ENCODE measurements at regions not wholly inside any gene's neighbourhood (a gene's known extent, or its start where the extent isn't known, plus 50 kb on each side); places are given as distances from the start of the nearest gene placed in this dataset.

GRCh38 chr22:26894362-26894761 is 237.0 kb downstream of the MIAT start:
- no peaks in the 10 kb centered on the region for H3K79me2 ChIP-seq (ENCODE audit: low read length)
- H3K4me3 ChIP-seq (ENCODE audit: low read length), result no peak overlapping the region
- H3K4me2 ChIP-seq (ENCODE audit: low read length), result no peak overlapping the region
- H3K4me1 ChIP-seq (ENCODE audit: low read length), result no peaks in the 10 kb centered on the region
- TF ChIP-seq EZH2phosphoT487 (IDR thresholded peaks at IDR 0.05; ENCODE audit: low read depth) (no peak), CTCF (IDR thresholded peaks at IDR 0.05; ENCODE audit: low read depth, low read length) (no peak)
- peaks cover 16% of the 10 kb centered on the region for H3K27me3 ChIP-seq (ENCODE audit: low read depth, low read length)
- H3K9ac ChIP-seq (ENCODE audit: low read length), result no peak overlapping the region
- H3K36me3 ChIP-seq (replicated peaks; ENCODE audit: low read depth, low read length), result no peaks in the 10 kb centered on the region
- H3K27ac ChIP-seq (ENCODE audit: low read length), result no peak overlapping the region
- H4K20me1 ChIP-seq (ENCODE audit: insufficient read depth, low read length), result no peaks in the 10 kb centered on the region
- no peaks in the 10 kb centered on the region for H3K9me3 ChIP-seq (ENCODE audit: insufficient read depth, low read length)
- no peak overlapping the region for H2AFZ ChIP-seq (ENCODE audit: low read depth, low read length)

GRCh38 chr22:26894766-26895485 is 237.5 kb downstream of the MIAT start:
- no peaks in the 10 kb centered on the region for H3K36me3 ChIP-seq (replicated peaks; ENCODE audit: low read depth, low read length)
- H3K4me1 ChIP-seq (ENCODE audit: low read length), result no peaks in the 10 kb centered on the region
- no peaks in the 10 kb centered on the region for H3K9me3 ChIP-seq (ENCODE audit: insufficient read depth, low read length)
- no peaks in the 10 kb centered on the region for H4K20me1 ChIP-seq (ENCODE audit: insufficient read depth, low read length)
- no peak overlapping the region for H3K9ac ChIP-seq (ENCODE audit: low read length)
- H3K4me3 ChIP-seq (ENCODE audit: low read length), result no peak overlapping the region
- H3K79me2 ChIP-seq (ENCODE audit: low read length), result no peaks in the 10 kb centered on the region
- no peak overlapping the region for H2AFZ ChIP-seq (ENCODE audit: low read depth, low read length)
- H3K4me2 ChIP-seq (ENCODE audit: low read length), result no peak overlapping the region
- no peak overlapping the region for H3K27ac ChIP-seq (ENCODE audit: low read length)
- no peak for TF ChIP-seq EZH2phosphoT487 (IDR thresholded peaks at IDR 0.05; ENCODE audit: low read depth)
- TF ChIP-seq CTCF (IDR thresholded peaks at IDR 0.05; ENCODE audit: low read depth, low read length), result no peak
- H3K27me3 ChIP-seq (ENCODE audit: low read depth, low read length), result peaks cover 16% of the 10 kb centered on the region

- Histone ChIP-seq H3K9me3 (ENCODE audit: insufficient read depth, low read length) (no peaks in the 10 kb centered on the region), H3K36me3 (replicated peaks; ENCODE audit: low read depth, low read length) (no peaks in the 10 kb centered on the region), H3K4me3 (ENCODE audit: low read length) (no peak overlapping the region), H2AFZ (ENCODE audit: low read depth, low read length) (no peak overlapping the region), H3K9ac (ENCODE audit: low read length) (no peak overlapping the region), H4K20me1 (ENCODE audit: insufficient read depth, low read length) (no peaks in the 10 kb centered on the region), H3K4me2 (ENCODE audit: low read length) (no peak overlapping the region), H3K4me1 (ENCODE audit: low read length) (no peaks in the 10 kb centered on the region), H3K27me3 (ENCODE audit: low read depth, low read length) (peaks cover 13% of the 10 kb centered on the region), H3K79me2 (ENCODE audit: low read length) (no peaks in the 10 kb centered on the region), H3K27ac (ENCODE audit: low read length) (no peak overlapping the region)
- TF ChIP-seq EZH2phosphoT487 (IDR thresholded peaks at IDR 0.05; ENCODE audit: low read depth), result no peak
- TF ChIP-seq CTCF (IDR thresholded peaks at IDR 0.05; ENCODE audit: low read depth, low read length), result no peak
Measured at GRCh38 chr22:26897384-26897783, 240.0 kb downstream of the MIAT start.

- H3K4me2 ChIP-seq (ENCODE audit: low read length), result no peak overlapping the region
- no peaks in the 10 kb centered on the region for H3K79me2 ChIP-seq (ENCODE audit: low read length)
- no peak overlapping the region for H3K27ac ChIP-seq (ENCODE audit: low read length)
- H3K9ac ChIP-seq (ENCODE audit: low read length), result no peak overlapping the region
- H3K9me3 ChIP-seq (ENCODE audit: insufficient read depth, low read length), result no peaks in the 10 kb centered on the region
- H3K4me3 ChIP-seq (ENCODE audit: low read length), result no peak overlapping the region
- H3K4me1 ChIP-seq (ENCODE audit: low read length), result no peaks in the 10 kb centered on the region
- H3K27me3 ChIP-seq (ENCODE audit: low read depth, low read length), result peaks cover 8% of the 10 kb centered on the region; the same call in 1 of the 2 replicates
- no peaks in the 10 kb centered on the region for H4K20me1 ChIP-seq (ENCODE audit: insufficient read depth, low read length)
- no peak overlapping the region for H2AFZ ChIP-seq (ENCODE audit: low read depth, low read length)
- TF ChIP-seq CTCF (IDR thresholded peaks at IDR 0.05; ENCODE audit: low read depth, low read length), result no peak
- no peak for TF ChIP-seq EZH2phosphoT487 (IDR thresholded peaks at IDR 0.05; ENCODE audit: low read depth)
- no peaks in the 10 kb centered on the region for H3K36me3 ChIP-seq (replicated peaks; ENCODE audit: low read depth, low read length)
Measured at GRCh38 chr22:26898946-26899605, 241.7 kb downstream of the MIAT start.
